Astrocyte of the cerebellum (primary cell): ENCODE measurements at regions not wholly inside any gene's neighbourhood (a gene's known extent, or its start where the extent isn't known, plus 50 kb on each side); places are given as distances from the start of the nearest gene placed in this dataset.

Experiments used
- DNase-seq: peaks from one replicate; pipeline ENCODE4 v3.0.0-alpha.2; 2011; ENCODE audit warnings: low read depth
- H3K4me3 ChIP-seq: 2 replicates; pipeline ENCODE4 v1.5.1; 2011; ENCODE audit warnings: mild to moderate bottlenecking, low read depth, low read length, moderate library complexity
- in situ Hi-C: cut with HindIII; loops from 2 replicates; pipeline ENCODE4 v1.10.0; 2017; ENCODE audit warnings: low sequenced_read_pairs
- TF ChIP-seq, protein P1 (sequence below): IDR thresholded peaks from 2 replicates; pipeline ENCODE4 v1.5.1; 2012; ENCODE audit warnings: low read length, low read depth, moderate library complexity, mild to moderate bottlenecking; ENCODE audit errors: missing control alignments

DNA sequence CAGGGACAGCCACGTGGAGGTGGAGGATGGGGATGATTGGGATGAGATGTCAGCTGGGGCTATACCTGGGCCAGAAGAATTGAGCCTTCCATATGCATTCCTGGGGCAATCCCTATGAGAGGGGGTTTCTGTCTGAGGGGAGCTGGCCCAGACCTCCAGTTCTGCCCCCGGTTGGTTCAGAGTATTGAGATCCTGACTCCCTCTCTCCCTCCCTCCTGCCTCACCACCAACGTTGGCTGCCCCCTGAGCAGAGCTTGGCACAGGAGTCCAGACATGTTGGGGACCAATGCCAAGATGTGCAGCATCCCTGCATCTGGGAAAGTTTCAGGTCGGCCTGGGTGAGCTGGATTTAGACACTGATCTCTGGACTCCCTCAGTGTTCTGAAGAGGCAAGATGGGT lies 575.2 kb upstream of the MKI67 start:
- no peak overlapping the region for H3K4me3 ChIP-seq
- TF ChIP-seq, protein P1, sequence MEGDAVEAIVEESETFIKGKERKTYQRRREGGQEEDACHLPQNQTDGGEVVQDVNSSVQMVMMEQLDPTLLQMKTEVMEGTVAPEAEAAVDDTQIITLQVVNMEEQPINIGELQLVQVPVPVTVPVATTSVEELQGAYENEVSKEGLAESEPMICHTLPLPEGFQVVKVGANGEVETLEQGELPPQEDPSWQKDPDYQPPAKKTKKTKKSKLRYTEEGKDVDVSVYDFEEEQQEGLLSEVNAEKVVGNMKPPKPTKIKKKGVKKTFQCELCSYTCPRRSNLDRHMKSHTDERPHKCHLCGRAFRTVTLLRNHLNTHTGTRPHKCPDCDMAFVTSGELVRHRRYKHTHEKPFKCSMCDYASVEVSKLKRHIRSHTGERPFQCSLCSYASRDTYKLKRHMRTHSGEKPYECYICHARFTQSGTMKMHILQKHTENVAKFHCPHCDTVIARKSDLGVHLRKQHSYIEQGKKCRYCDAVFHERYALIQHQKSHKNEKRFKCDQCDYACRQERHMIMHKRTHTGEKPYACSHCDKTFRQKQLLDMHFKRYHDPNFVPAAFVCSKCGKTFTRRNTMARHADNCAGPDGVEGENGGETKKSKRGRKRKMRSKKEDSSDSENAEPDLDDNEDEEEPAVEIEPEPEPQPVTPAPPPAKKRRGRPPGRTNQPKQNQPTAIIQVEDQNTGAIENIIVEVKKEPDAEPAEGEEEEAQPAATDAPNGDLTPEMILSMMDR, result no peak
- in situ Hi-C loops, result no loop called here
- no peak for DNase-seq

DNA sequence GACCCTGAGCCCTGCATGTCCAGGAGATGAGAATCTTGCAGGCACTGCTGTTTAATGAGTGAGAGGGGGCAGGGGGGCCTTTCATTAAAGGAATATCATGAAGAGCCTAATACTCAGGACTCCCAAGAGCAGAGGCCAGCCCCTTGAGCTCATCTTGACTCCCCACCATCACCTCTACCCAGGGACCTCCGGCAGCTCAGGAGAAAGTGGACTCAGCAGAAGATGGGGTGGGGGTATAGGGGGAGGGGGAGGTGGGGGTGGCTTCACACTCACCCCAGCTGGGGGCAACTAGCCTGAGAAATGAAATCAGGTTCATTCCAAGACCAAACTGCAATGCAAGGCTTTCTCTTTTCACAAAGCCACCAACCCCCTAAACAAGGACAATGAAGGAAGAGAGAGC lies 575.6 kb upstream of the MKI67 start:
- in situ Hi-C loops, result no loop called here

DNA sequence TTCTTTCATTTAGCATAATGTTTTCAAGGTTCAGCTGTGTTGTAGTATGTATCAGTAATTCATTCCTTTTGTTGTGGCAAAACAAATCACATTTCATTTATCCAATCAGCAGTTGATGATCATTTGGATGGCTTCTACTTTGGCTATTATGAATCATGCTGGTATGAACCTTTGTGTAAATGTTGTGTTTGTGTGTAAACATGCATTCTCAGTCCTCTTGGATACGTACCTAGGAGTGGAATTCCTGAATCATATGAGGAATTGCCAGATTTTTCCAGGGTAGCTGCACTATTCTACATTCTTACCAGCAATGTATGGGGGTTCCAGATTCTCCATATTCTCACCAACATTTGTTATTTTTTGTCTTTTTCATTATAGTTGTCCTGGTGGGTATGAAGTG lies 578.5 kb upstream of the MKI67 start:
- H3K4me3 ChIP-seq, result no peak overlapping the region
- TF ChIP-seq, protein P1, result no peak
- in situ Hi-C loops, result no loop called here
- no peak for DNase-seq

More for the DNA sequence above, 575.6 kb upstream of the MKI67 start:
- no peak for DNase-seq
- H3K4me3 ChIP-seq, result no peak overlapping the region
- TF ChIP-seq, protein P1, result no peak

DNA sequence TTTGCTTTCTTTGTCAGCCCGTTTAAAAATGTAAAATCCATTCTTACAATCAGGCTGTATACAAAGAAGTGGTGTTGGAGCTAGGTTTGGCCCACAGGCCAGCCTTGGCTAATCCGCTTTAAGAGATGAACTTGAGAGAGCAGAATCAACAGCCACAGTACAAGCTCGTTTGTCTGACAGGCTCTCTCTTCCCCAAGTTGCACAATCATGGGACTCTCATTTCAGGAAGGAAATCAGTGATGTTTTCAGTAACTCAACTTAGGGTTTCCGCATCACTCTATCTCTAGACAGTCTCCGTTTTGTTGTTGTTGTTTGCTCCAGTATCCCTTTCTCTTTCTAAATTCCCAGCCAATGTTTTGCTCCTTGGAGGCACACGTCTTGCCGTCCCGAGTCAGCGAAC lies 582.0 kb upstream of the MKI67 start:
- H3K4me3 ChIP-seq, result no peak overlapping the region
- DNase-seq, result no peak
- in situ Hi-C loops, result no loop called here
- TF ChIP-seq, protein P1, result no peak

DNA sequence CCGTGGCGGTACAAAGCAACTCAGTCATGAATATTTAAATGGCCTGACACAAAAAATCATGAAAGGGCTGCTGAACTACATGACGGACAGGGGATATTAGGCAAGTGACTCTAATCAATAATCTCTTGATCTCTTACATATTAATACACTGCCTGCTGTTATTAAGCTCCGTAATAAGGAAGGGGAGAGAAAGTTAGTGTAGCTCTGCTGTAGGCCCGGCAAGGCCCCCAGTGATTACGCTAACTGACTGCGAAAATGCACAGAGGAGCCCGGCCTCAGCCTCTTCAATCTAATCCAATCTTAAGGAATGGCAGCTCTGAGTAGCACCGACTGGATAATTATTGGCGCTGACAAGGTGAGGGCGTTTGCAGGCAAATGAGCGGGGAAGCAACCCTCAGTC lies 583.5 kb upstream of the MKI67 start:
- H3K4me3 ChIP-seq, result no peak overlapping the region
- TF ChIP-seq, protein P1, result no peak
- DNase-seq, result no peak
- in situ Hi-C loops, result no loop called here

DNA sequence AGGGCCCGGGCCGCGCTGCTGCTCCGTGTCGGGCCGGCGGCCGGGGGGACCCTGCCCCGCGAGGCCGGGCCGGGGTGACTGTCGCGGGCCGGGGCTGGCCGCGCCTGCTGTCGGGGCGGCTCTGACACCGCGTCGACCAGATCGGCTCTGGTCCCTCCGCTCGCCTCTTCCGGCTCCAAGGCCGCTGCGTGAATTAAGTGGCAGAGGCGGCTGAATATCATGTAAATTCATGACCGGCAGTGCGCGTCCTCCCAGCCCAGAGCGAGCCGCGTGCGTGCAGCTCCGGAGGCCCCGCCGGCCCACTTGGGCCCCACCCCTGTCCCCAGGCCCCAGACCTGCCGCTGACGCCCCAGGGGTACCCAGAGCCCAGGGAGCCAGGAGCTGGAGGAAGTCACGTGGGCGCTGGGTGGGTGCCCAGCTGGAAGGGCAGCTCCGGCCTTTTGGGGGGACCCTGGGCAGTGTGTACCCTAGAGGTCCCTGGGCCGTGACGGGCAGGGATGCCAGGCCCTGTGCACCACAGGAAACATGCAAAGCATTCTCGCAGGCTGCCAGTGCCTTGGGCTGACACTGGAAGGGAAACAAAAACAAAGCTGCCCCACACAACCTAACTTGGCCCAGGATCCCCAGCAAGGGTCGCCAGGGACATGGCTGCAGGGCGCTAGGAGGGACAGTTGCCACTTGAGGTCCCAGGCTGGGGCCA lies 584.0 kb upstream of the MKI67 start:
- in situ Hi-C loops, result no loop called here
- TF ChIP-seq, protein P1, result no peak
- no peak for DNase-seq
- H3K4me3 ChIP-seq, result no peak overlapping the region

DNA sequence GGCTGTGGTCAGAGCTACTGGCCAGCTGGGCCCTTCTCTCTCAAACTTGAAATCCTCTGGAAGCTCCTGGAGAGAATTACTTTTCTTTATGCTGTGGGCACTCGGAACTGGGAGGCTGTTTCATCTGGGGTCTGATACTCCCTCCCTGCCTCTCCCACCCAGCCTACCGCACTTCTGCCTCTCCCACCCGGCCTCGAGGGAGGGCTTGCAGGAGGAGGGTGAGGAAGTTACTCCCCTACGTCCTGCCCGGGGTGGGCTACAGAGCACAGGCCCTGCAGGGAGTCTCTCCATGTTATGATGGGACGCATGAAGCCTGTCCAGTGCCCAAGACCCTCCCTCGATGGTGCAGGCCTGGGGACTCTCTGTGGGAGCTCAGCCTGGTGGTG lies 584.6 kb upstream of the MKI67 start:
- DNase-seq, result no peak
- in situ Hi-C loops, result no loop called here
- no peak overlapping the region for H3K4me3 ChIP-seq
- TF ChIP-seq, protein P1, result no peak
